ENCODE measurements at regions not wholly inside any gene's neighbourhood (a gene's known extent, or its start where the extent isn't known, plus 50 kb on each side); places are given as distances from the start of the nearest gene placed in this dataset.

DNA sequence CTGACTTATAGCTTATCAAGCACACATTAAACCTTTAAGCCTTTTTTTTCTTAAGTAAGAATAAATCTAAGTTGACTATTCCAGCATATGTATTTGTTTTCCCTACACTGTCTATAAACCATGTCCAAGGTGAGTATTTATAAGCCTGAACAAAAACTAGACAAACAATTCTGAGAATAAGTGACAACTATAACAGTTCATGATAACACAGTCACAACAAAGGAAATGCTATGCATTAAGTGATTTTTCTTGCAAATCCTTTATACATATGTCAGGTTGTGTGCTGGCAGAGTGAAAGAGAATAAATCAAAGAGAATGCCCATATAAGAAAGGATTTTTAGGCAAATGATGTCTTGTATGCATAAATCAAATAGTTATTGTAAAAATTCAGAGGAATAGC lies 408.8 kb upstream of the KIF2A start:
- FAIRE-seq (no peak), DNase-seq (ENCODE audit: low spot score) (no peak)

DNA sequence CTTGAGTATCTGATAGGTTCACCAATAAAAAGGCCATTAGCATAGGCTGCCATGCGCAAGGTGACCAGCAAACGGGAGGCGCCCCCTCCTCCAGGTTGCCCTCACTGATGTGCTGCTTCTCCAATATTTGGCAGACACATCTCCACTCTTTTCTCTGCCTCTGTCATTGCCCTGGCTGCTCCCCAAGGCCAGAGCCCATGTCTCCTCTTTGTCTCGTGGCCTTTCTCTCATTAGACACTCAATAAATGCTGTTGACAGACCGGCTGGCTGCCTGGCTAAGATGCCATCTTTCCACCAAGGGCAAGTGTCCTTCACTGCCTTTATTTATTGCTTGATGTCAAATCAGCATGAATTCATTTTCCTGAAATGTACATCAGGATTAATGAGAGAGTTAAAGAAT lies 404.0 kb upstream of the KIF2A start:
- FAIRE-seq (no peak), DNase-seq (ENCODE audit: low spot score) (no peak)

DNA sequence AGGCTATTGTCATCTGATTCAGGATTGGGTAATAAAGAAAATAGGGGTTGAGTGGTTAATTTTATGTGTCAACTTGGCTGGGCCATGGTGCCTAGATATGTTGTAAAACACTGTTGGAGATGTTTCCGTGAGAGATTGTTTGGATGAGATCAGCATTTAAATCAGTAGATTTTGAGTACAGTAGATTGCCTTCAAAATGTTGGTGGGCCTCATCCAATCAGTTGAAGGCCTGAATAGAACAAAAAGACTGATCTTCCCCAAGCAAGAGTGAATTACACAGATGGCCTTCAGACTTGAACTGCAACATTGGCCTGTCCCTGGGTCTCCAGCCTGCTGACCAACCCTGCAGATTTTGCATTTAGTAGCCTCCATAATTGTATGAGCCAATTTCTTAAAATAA lies 401.3 kb upstream of the KIF2A start:
- no peak for FAIRE-seq
- DNase-seq (ENCODE audit: low spot score) = no peak

DNA sequence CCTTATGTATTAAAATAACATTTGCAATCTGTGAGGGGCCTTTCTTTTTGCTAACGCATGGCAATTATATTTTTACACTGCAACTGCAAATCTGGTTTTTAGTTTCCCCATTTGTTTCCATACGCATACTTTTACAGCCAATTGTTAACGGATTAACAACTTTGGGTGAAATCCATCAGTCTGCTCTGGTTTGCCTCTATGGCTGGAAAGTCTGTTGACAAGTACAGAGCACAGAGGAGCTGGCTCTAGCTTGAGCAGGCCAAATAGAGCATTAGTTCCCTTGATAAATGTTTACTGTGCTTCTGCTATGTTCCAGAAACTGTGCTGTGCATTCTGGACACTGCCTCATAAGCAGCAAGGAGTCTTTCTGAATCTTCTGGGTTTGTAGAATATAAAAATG lies 400.4 kb upstream of the KIF2A start:
- DNase-seq (ENCODE audit: low spot score) (no peak), FAIRE-seq (no peak)

DNA sequence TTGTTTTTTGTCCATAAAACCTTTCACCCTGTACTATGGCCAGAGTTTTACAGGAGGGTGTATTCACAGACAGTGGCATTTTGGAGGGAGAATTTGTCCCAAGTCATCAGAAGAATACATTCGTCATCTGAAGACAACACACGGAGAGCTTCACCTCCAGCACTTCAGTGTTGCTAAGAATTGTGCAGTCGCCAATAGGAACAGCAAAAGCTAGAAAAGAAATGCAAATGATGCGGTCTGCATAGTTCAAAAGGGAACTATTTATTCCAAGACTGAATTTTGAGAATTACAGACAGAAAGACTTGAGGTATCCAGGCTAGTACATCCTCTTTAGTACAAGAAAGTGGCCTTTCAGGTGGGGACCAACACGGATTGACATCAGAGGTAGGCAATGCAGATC lies 399.2 kb upstream of the KIF2A start:
- FAIRE-seq (no peak), DNase-seq (ENCODE audit: low spot score) (no peak)

DNA sequence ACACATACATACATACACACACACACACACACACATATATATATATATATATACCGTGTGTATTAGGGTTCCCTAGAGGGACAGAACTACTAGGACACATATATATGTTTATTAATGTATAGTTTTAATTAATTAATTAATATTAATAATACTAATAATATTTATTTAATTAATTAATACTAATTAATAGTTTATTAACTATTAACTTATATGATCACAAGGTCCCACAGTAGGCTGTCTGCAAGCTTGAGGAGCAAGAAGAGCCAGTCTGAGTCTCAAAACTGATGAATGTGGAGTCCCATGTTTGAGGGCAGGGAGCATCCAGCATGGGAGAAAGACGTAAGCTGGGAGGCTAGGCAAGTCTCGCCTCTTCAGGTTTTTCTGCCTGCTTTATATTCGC lies 398.0 kb upstream of the KIF2A start:
- FAIRE-seq = no peak
- no peak for DNase-seq (ENCODE audit: low spot score)

DNA sequence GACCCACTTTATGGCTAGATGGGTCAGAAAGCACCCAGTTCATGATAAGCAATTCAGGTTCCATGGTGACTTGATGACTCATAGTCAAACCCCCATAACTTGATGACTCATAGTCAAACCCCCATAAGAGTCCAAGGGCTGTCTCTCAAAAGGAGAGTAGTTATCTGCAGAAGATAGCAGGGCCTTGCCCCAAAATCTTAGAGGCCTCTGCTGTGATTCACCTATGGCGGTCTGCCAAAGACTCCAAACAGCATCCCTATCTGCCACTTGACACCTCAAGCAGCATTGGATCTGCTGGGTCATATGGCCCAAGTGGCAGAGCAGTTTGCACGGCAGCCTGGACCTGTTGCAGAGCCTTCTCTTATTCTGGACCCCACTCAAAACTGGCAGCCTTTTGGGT lies 395.2 kb upstream of the KIF2A start:
- FAIRE-seq (no peak), DNase-seq (ENCODE audit: low spot score) (peak; percentile 4)

DNA sequence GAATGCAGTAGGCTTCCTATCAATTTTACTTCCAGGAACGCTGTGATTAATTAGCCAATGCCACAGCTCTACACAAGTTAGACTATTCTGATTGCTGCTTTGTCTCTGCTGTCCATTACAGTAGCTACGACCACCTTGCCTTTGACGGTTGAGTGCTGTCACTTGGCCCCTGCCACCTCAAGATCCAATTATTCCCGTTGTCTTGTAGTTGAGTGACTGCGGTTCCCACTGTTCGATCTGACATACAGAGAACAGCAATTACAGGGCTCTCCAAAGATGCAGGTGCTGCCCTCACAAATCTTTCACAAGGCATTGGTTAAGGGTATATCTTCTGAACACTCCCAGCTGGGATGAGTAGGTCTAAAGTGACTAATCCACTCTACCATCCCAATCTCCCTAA lies 393.4 kb upstream of the KIF2A start:
- DNase-seq (ENCODE audit: low spot score) (no peak), FAIRE-seq (no peak)

DNA sequence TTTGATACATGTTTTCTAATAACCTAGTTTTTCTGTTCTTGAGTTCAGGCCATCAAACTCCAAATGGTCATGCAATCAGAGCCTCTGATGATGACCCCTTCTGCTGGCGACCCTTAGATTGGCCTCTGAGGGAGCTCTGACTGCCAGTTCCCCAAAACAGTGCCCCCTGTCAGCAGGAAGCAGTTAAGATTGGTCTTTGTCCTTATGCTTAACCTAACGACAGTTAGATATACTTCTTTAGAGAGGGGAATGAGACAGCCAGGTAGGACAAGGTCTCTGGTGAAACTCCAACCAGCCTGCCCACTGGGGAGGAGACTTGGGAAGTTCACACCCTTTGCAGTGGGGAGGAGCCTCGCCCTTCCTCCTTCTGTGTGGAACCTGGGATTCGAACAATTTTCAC lies 390.4 kb upstream of the KIF2A start:
- FAIRE-seq (no peak), DNase-seq (ENCODE audit: low spot score) (no peak)

DNA sequence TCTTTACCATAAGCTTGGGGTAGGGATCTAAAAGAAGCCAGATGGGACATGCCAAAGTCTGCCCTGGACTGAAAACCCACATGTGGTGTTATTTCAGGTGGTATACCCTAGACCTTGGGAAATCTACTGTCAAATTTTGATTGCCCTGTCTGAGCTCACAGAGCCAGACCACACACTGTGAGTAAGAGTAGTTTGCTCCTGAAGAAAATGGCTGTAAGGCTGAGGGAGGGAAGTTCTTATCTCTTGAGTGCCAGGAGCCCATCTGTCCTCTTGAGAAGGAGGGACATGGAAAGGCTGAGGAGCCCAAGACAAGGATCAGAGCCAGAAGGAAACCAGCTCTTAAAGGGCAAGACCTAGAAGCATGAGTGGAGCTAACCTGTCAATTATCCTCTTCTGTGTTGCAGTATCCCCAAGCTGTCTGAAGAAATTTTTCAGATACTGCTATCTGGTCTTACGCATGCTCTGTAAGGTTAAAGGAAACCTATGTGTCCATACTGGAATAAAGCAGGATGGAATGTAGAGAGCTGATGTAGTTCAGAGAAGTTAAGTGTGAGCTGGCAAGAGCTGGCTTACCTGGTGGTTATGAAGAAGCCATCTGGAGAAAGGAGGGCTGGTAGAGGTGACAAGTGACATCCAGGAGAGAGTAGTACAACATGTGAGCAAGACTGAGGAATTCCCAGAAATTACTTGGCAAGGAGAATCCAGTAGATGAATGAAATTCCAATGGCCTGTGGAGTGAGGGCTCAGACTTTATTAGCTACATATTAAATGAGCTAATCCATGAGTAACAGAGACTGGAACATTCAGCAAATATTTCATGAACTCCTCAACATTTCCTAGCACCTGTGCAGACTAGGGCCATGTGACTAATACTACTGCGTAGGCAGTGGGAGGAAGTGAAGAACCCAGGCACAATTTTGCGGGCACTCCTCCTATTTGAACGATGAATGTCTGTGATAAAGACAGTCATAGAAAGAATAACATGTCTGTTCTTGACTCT lies 389.1 kb upstream of the KIF2A start:
- FAIRE-seq (peak; percentile 93), DNase-seq (ENCODE audit: low spot score) (peak; percentile 95)

DNA sequence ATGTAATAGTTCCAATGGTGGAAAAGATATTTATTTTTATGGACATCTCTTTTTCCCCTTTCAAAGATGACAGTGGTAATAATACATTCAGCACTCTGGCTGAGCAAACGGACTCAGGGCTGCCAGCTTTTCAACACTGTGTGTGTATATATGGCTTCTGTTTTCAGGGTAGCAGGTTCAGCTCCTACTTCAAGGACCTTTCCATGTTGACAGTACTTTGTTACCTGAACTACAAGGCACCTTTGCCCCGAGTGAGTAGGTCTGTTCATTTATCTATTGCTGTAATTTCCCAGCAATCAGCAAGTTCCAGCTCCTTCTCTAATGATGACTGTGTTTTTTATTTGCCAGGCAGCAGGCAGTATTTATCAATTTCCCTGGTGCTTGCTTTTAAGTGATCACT lies 387.4 kb upstream of the KIF2A start:
- FAIRE-seq (no peak), DNase-seq (ENCODE audit: low spot score) (no peak)

DNA sequence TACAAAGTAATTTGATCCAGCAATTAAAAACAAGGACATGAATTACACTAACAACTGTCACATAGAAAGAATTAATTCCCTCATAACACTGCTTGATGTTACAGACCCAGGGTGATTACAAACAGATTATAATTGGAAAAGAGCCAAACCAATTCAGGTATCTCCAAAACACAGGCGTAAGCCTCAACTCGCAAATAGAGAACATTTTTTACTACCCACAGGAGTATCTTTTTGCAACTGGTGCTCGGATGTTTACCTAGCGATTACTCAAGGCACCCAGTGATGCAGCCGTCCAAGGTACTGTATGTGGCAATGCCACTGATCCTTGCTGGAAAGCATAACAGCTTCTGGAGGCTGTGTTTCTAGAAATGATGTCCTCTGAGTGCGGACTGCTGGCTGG lies 386.1 kb upstream of the KIF2A start:
- FAIRE-seq (no peak), DNase-seq (ENCODE audit: low spot score) (no peak)

DNA sequence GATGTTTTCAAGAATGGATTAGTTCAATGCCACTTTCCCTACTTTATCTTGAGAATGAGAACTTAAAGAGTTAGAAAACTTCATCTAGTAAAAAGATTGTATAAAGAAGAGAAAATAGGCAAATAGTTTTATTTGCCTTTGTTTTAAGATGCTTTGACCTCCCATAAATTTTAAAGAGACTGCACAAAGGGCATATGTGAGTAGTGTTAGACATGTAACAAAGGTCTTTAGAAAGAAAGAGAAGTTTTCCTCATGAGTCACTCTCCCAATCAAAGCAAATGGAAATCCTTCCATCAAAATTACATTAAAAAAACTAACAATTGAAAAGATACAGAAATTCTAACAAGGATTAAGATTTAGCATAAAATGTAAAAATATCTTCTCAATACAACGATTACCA lies 381.8 kb upstream of the KIF2A start:
- no peak for DNase-seq (ENCODE audit: low spot score)
- FAIRE-seq = no peak

DNA sequence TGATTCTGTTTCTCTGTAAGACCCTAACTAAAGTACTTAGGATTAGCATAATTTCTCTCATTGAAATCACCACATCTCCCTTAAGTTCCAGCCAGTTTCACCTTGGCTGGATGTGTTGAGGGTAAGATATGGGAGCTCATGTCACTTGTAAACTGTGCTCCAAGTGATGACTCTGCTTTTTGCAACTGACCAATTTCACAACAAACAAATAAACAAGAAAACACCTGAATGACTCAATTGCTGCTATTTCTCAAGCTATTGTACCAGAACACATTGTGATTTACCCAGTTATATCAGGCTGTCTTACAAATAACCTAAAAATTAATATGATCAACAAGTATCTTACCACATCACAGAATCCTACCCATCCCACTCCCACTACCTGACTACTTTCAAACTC lies 379.1 kb upstream of the KIF2A start:
- DNase-seq (ENCODE audit: low spot score) (no peak), FAIRE-seq (no peak)

DNA sequence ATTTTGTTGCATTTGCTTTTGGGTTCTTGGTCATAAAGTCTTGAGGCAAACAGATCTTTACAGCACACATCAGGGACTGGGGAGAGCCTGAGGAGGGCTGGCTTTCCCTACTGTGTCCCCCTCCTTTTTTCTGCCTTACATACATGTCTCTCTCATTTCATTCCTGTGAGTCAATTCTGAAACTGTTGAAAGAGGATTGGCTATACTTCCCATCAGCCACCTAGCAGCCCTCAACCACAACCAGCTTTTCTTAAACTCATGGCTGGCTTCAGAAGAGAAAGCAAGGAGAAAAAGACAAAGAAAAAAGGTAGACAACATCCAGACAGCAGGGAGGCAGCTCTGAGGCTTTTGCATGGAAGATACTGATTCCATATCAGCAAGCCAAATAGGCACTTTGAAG lies 374.8 kb upstream of the KIF2A start:
- FAIRE-seq = no peak

DNA sequence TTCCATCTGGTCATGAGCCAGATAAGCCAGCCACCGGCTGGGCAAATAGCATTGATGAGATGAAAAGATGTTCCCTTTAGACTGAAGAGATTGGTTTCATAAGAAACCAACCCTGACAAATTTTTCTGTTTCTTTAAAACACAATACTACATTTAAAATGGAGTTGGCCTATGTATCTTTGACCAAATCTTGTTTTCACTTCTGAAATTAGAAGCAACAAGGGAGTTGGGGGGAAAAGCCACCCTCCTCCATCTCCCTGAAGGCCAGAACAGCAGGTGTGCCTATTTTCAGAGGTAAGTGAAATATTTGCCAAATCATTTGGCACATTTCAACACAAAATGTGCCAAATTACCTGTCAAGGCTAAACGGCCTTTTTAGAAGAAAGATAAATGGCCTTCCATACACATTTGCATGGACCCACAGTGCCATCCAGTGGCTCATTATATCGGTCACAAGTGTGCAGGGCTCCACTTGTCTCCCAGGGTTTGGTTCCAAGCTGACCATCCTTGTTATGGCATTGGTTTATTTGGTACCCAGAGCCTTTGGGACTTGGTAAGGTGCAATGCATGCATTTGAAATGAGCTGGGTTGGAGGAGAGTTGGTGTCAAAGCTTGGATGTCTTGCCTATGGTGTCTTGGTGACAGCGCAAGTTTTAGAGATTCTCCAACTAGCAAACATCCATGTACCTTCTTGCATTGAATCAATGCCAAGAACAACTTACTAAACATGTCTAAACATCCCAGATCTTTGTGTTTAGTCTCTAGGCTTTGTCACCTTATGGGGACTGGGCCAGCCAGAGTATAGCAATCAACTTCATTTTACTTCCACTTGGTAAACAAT lies 372.0 kb upstream of the KIF2A start:
- peak; percentile 8 for DNase-seq (ENCODE audit: low spot score)
- FAIRE-seq = no peak

More for the DNA sequence above, 374.8 kb upstream of the KIF2A start:
- DNase-seq (ENCODE audit: low spot score) = no peak

DNA sequence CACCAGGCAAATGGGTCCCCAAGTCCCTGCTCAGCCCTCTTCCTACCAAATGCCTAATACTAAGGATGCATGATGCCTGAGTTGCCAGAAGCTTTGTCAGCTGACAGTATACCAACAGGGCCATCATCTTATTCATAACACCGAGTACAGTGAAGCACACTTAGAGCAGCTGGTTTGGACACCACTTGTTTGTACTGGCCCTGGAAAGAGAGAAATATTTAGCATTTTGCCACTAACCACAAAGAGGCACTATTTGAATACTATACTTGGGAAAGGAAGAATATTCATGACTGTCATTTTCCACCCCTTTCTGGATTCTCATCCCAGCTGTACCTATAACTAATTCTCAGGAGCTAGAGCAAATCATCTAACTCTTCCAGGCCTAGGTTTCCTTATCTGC lies 364.4 kb upstream of the KIF2A start:
- FAIRE-seq = no peak
- no peak for DNase-seq (ENCODE audit: low spot score)

DNA sequence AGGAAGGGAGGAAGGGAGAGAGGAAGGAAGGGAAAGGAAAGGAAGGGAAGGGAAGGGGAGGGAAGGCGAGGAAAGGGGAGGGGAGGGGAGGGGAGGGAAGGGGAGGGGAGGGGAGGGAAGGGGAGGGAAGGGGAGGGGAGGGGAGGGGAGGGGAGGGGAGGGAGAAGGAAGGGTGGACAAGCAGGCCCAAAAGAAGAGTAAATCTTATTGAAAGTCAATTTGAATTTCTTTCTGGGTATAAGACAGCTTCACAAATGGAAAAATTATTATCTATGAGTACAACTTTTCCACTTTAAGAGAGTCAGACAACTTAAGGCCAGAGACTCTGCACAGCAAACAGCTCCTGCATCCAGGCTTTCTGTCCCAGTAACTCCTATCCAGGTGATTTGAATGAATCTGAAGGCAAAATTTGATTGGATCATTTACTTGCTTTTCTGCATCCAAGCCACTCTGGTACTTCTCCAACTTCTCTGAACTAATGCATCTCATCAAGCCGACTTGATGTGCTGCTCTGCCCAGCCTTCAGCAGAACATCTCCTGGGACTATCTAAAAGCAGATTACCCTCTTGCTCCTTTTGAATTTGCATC lies 363.4 kb upstream of the KIF2A start:
- DNase-seq (ENCODE audit: low spot score) = no peak
- FAIRE-seq = no peak

DNA sequence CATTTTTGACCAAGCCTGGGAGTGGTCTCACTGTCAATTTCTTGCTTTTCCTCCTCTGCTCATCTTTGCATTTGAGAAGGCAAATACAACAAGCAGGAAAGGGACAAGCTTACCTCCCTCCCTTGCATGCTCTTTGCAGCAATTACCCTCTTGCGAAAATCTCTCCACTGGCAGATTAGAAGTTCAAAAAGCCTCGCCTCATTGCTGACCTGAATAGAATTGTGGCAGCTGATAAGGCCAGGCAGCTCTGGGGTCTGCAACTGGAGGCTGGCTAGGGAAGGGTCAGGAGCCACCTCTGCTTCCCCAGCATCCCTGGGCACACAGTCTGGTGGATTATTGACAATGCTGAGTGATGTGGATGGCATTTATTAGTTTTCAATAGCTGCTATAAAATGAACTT lies 362.3 kb upstream of the KIF2A start:
- no peak for DNase-seq (ENCODE audit: low spot score)
- no peak for FAIRE-seq

DNA sequence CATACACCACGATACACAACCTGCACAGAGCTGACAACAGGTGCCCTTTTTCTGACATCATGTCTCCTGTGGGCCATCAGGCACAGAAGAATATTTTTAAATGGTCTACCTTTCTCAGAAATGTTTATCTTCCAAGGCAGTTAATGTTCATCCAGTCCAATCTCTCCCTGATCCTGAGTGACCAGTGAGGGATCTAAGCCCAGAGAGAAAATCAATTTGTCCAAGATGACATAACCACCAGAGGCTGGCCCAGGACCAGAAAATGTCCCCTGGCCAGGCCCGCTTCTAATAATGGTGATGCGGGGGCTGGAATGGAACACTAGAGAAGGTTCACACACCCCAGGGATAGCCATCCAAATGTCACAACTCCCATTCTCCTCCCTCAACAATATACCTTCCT lies 357.9 kb upstream of the KIF2A start:
- no peak for DNase-seq (ENCODE audit: low spot score)
- no peak for FAIRE-seq

DNA sequence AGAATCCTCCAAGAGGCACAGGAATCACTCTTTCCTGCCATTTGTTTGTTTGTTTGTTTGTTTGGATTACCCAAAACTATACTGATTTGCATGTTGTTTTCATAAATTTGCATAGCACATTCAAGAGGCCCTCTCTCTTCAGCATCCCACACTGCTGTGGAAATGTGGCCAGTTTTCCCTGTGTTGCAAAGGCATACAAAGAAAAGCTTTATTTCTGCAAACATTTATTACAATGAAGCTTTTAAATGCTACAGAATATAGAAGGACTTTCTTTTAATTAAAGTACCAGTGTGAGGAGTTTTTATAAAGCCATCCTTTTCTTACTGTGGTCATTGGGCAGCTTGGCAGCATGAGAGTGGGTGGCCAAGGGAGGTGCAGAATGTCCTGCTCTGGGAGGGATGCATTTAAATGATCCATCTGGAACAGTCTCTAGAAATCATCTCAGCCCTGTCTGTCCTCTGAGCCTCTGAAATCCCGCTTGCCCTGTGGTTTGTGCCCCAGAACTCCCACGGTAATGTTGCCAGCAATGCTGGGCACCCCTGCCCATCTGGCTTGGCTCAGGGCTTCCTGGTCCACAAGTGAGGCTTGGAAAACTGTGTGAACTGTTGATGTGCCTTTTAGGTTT lies 356.8 kb upstream of the KIF2A start:
- no peak for FAIRE-seq
- DNase-seq (ENCODE audit: low spot score) = no peak
